Neural cell (in vitro differentiated cells): ENCODE measurements at regions not wholly inside any gene's neighbourhood (a gene's known extent, or its start where the extent isn't known, plus 50 kb on each side); places are given as distances from the start of the nearest gene placed in this dataset.

Experiments used
- EZH2 ChIP-seq: fragments of 200-600, 300-800 bp; shearing (Covaris generic), sonication (generic); IDR thresholded peaks from 2 replicates; pipeline ENCODE4 v1.6.1; 2014; ENCODE audit warnings: antibody characterized with exemption, low read length, borderline replicate concordance, mild to moderate bottlenecking; ENCODE audit not compliant: insufficient read depth, poor library complexity, severe bottlenecking
- POLR2AphosphoS5 ChIP-seq: IDR thresholded peaks from 2 replicates; pipeline ENCODE4 v1.6.1; 2012
- RAD21 ChIP-seq: fragments of 450-650 bp; conservative IDR thresholded peaks from 2 replicates; pipeline ENCODE4 v1.6.1; 2014; ENCODE audit warnings: antibody characterized with exemption, mild to moderate bottlenecking, moderate library complexity
- TF ChIP-seq, protein P1 (sequence below): fragments of 450-650 bp; IDR thresholded peaks from 2 replicates; pipeline ENCODE4 v1.5.1; 2014; ENCODE audit warnings: antibody characterized with exemption, mild to moderate bottlenecking, moderate library complexity; ENCODE audit not compliant: poor library complexity, severe bottlenecking

DNA sequence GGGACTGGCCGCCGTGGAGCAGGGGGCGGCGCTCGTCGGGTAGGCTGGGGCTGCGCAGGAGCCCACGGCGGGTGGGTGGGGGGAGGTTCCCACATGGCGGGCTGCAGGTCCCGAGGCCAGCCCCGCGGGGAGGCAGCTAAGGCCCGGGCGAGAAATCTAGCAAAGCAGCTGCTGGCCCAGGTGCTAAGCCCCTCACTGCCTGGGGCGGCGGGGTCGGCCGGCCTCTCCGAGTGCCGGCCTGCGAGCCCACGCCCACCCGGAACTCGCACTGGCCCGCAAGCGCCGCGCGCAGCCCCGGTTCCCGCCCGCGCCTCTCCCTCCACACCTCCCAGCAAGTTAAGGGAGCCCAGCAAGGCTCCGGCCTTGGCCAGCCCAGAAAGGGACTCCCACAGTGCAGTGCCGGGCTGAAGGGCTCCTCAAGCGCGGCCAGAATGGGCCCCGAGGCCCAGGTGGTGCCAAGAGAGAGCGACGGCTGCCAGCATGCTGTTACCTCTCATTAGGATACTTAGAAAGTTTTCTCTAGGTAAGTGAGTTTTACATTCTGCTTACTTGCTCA, 1463.5 kb upstream of the MIR17HG start:
- TF ChIP-seq RAD21 (no peak), EZH2 (no peak), POLR2AphosphoS5 (no peak)
- TF ChIP-seq, protein P1, sequence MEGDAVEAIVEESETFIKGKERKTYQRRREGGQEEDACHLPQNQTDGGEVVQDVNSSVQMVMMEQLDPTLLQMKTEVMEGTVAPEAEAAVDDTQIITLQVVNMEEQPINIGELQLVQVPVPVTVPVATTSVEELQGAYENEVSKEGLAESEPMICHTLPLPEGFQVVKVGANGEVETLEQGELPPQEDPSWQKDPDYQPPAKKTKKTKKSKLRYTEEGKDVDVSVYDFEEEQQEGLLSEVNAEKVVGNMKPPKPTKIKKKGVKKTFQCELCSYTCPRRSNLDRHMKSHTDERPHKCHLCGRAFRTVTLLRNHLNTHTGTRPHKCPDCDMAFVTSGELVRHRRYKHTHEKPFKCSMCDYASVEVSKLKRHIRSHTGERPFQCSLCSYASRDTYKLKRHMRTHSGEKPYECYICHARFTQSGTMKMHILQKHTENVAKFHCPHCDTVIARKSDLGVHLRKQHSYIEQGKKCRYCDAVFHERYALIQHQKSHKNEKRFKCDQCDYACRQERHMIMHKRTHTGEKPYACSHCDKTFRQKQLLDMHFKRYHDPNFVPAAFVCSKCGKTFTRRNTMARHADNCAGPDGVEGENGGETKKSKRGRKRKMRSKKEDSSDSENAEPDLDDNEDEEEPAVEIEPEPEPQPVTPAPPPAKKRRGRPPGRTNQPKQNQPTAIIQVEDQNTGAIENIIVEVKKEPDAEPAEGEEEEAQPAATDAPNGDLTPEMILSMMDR = no peak
